Endothelial cell of umbilical vein (primary cell): ENCODE measurements at regions not wholly inside any gene's neighbourhood (a gene's known extent, or its start where the extent isn't known, plus 50 kb on each side); places are given as distances from the start of the nearest gene placed in this dataset.
A peak's percentile ranks its signal among the peaks of the same experiment; 100 is the strongest.

Source experiments
- BruUV-seq: library from RNA; stranded (reverse); fragments of 400-500 nt; replicated peaks from 2 replicates; lab custom pipeline; 2021; lab: Mats Ljungman, UMichigan
- CTCF ChIA-PET: fragments of 300-600, 350-600 bp; sonication (Branson Sonifier 250); formaldehyde crosslinking; loops from one replicate; lab custom pipeline; 2021; ENCODE audit warnings: antibody characterized with exemption, inconsistent platforms; lab: Charles Lee
- POLR2A ChIA-PET: fragments of 300-600, 350-600 bp; sonication (Branson Sonifier 250); formaldehyde crosslinking; loops from one replicate; lab custom pipeline; 2021; ENCODE audit warnings: antibody characterized with exemption, inconsistent platforms; lab: Charles Lee
- DNase-seq: peaks from one replicate; pipeline ENCODE4 v3.0.0-alpha.2; 2011; ENCODE audit warnings: low read depth, low spot score
- FAIRE-seq: peaks from 2 replicates; lab custom pipeline; 2011; peaks lifted over from hg19 to GRCh38; lab: Jason Lieb, UNC
- H2AFZ ChIP-seq: 2 replicates; pipeline ENCODE4 v1.6.0; 2012; ENCODE audit warnings: low read depth, low read length, control low read depth, inconsistent platforms
- H3K27ac ChIP-seq: 2 replicates; pipeline ENCODE4 v1.5.1; 2011; ENCODE audit warnings: low read depth, mild to moderate bottlenecking, control low read depth, low read length, moderate library complexity; ENCODE audit not compliant: insufficient read depth
- H3K27me3 ChIP-seq, 2 experiments: 2 replicates each; pipeline versions ENCODE4 v1.6.0 to v1.6.1; 2011; ENCODE audit warnings: low read length in 2 of 2, mixed read lengths in 1 of 2; ENCODE audit not compliant: control insufficient read depth in 2 of 2, insufficient read depth in 2 of 2
- H3K36me3 ChIP-seq, 2 experiments: 2 replicates in 1 of 2; 3 replicates in 1 of 2; pipeline ENCODE4 v1.5.1; 2011; ENCODE audit warnings: low read length in 2 of 2, mild to moderate bottlenecking in 1 of 2, moderate library complexity in 1 of 2; ENCODE audit not compliant: control insufficient read depth in 2 of 2, insufficient read depth in 2 of 2; ENCODE audit errors: extremely low read depth in 1 of 2
- H3K4me1 ChIP-seq: 3 replicates; pipeline ENCODE4 v1.5.1; 2011; ENCODE audit warnings: mild to moderate bottlenecking, low read length; ENCODE audit not compliant: control insufficient read depth, insufficient read depth; ENCODE audit errors: extremely low read depth
- H3K4me2 ChIP-seq: 2 replicates; pipeline ENCODE4 v1.6.1; 2011; ENCODE audit warnings: low read length, control low read depth, mixed read lengths; ENCODE audit not compliant: insufficient read depth
- H3K4me3 ChIP-seq, 3 experiments: fragments of 200-600 bp in 1 of 3; sonication (generic), shearing (Covaris generic) in 1 of 3; replicated peaks in 1 of 3; 2 replicates each; pipeline ENCODE4 v1.5.1; 2011 to 2016; ENCODE audit warnings: control low read depth in 3 of 3, low read length in 3 of 3, mild to moderate bottlenecking in 2 of 3, inconsistent platforms in 1 of 3, low read depth in 1 of 3, moderate library complexity in 1 of 3; ENCODE audit not compliant: insufficient read depth in 1 of 3
- H3K79me2 ChIP-seq: 2 replicates; pipeline ENCODE4 v1.6.0; 2012; ENCODE audit warnings: low read length, inconsistent platforms; ENCODE audit not compliant: control insufficient read depth, insufficient read depth
- H3K9ac ChIP-seq: replicated peaks from 2 replicates; pipeline ENCODE3; 2011; ENCODE audit warnings: low read length, control low read depth; ENCODE audit not compliant: insufficient read depth; ENCODE audit errors: extremely low read depth
- H3K9me1 ChIP-seq: replicated peaks from 3 replicates; pipeline ENCODE4 v1.6.0; 2011; ENCODE audit warnings: mild to moderate bottlenecking, low read length; ENCODE audit not compliant: control insufficient read depth, insufficient read depth; ENCODE audit errors: extremely low read depth
- H3K9me3 ChIP-seq: replicated peaks from 2 replicates; pipeline ENCODE4 v1.5.1; 2012; ENCODE audit warnings: low read length, inconsistent platforms; ENCODE audit not compliant: control insufficient read depth, insufficient read depth
- H4K20me1 ChIP-seq: replicated peaks from 2 replicates; pipeline ENCODE3; 2011; ENCODE audit warnings: mild to moderate bottlenecking, low read length; ENCODE audit not compliant: control insufficient read depth, insufficient read depth; ENCODE audit errors: extremely low read depth
- CTCF ChIP-seq, 2 donors: IDR thresholded peaks; 1 replicate in 1 of 2; 2 replicates in 1 of 2; pipeline ENCODE4 v1.5.1; 2011; ENCODE audit warnings: low read length in 2 of 2, mild to moderate bottlenecking in 2 of 2, moderate library complexity in 2 of 2, control low read depth in 1 of 2, inconsistent platforms in 1 of 2, low read depth in 1 of 2; ENCODE audit not compliant: insufficient read depth in 1 of 2; ENCODE audit errors: extremely low read depth in 1 of 2
- EZH2 ChIP-seq: IDR thresholded peaks from 2 replicates; pipeline ENCODE4 v1.6.1; 2012; ENCODE audit warnings: borderline replicate concordance, low read depth, mild to moderate bottlenecking, moderate library complexity, low read length, inconsistent platforms; ENCODE audit not compliant: severe bottlenecking
- FOS ChIP-seq: IDR thresholded peaks from 2 replicates; pipeline ENCODE4 v1.6.1; 2011; ENCODE audit warnings: mild to moderate bottlenecking, low read length, moderate library complexity, borderline replicate concordance; ENCODE audit not compliant: insufficient read depth
- GATA2 ChIP-seq: IDR thresholded peaks from 2 replicates; pipeline ENCODE4 v1.7.0; 2011; ENCODE audit warnings: low read depth, mild to moderate bottlenecking, moderate library complexity, mixed read lengths, low read length; ENCODE audit not compliant: insufficient read length, insufficient read depth
- JUN ChIP-seq: IDR thresholded peaks from 2 replicates; pipeline ENCODE4 v1.6.1; 2011; ENCODE audit warnings: borderline replicate concordance, low read depth; ENCODE audit not compliant: insufficient read length, insufficient read depth
- MAX ChIP-seq: IDR thresholded peaks from 2 replicates; pipeline ENCODE4 v1.6.1; 2011; ENCODE audit not compliant: insufficient read depth, insufficient read length
- MYC ChIP-seq: IDR thresholded peaks from one replicate; pipeline ENCODE4 v1.6.1; 2011; ENCODE audit warnings: mild to moderate bottlenecking, low read depth, low read length
- POLR2A ChIP-seq: IDR thresholded peaks from 2 replicates; pipeline ENCODE4 v1.6.1; 2012; ENCODE audit warnings: low read depth, mild to moderate bottlenecking, control low read depth, low read length
- POLR2AphosphoS5 ChIP-seq: IDR thresholded peaks from 2 replicates; pipeline ENCODE4 v1.6.1; 2012; ENCODE audit warnings: low read depth, mild to moderate bottlenecking, control low read depth, low read length, moderate library complexity; ENCODE audit not compliant: insufficient read depth
- dilution Hi-C: fragments of 300-500 bp; cut with MboI; formaldehyde crosslinking; loops from one replicate; pipeline ENCODE4 v1.15.0; 2019; ENCODE audit warnings: low sequenced_read_pairs; ENCODE audit not compliant: extremely low pct_ligation_motif_present
- intact Hi-C: fragments of 100-400 bp; cut with micrococcal nuclease; formaldehyde crosslinking; loops from one replicate; pipeline ENCODE4 v1.10.0; 2022

- FAIRE-seq: no peak
Measured at GRCh38 chr10:110378006-110378405, 73.3 kb upstream of the SMNDC1 start.

More at GRCh38 chr10:110378006-110378405, 73.3 kb upstream of the SMNDC1 start:
- BruUV-seq: no TSS peak
- intact Hi-C loops: no loop called here
- Histone ChIP-seq H3K9ac (no peak overlapping the region), H3K36me3 (no peaks in the 10 kb centered on the region), H3K79me2 (no peaks in the 10 kb centered on the region), H3K4me1 (peaks cover 32% of the 10 kb centered on the region), H3K4me3 (no peak overlapping the region), H3K4me2 (no peak overlapping the region), H3K27me3 (no peaks in the 10 kb centered on the region), H2AFZ (peak overlapping the region; percentile 31), H3K9me1 (no peaks in the 10 kb centered on the region), H4K20me1 (no peaks in the 10 kb centered on the region), H3K27ac (no peak overlapping the region), H3K9me3 (no peaks in the 10 kb centered on the region)
- dilution Hi-C loops: no loop called here
- DNase-seq: no peak
- ChIA-PET POLR2A (no interaction called here), CTCF (no interaction called here)
- TF ChIP-seq MAX: no peak
- TF ChIP-seq FOS: no peak
- TF ChIP-seq GATA2: no peak
- no peak for TF ChIP-seq POLR2AphosphoS5
- no peak for TF ChIP-seq EZH2
- TF ChIP-seq POLR2A: no peak
- no peak for TF ChIP-seq CTCF (IDR thresholded peaks at IDR 0.05; ENCODE audit: extremely low read depth in 1 of 2, insufficient read depth in 1 of 2, low read depth in 1 of 2, low read length in 2 of 2)
- TF ChIP-seq MYC: no peak
- no peak for TF ChIP-seq JUN
